HG02840 (cell line): ENCODE measurements at regions not wholly inside any gene's neighbourhood (a gene's known extent, or its start where the extent isn't known, plus 50 kb on each side); places are given as distances from the start of the nearest gene placed in this dataset.
"Not testable (repeated sequence)": the region's sequence is repeated elsewhere in the genome, so short reads cannot be mapped to it uniquely, and the experiment has no call there.

Experiments used
- ATAC-seq: cut with Tn5 transposase; IDR thresholded peaks from one replicate; pipeline ENCODE4 v1.9.1; 2021; ENCODE audit warnings: mild to moderate bottlenecking, moderate library complexity, moderate number of reproducible peaks; ENCODE audit not compliant: unreplicated experiment, low FRiP score

- no peak for ATAC-seq
Observed at GRCh38 chr1:105027838-105028471, 1278.3 kb downstream of the AMY1C start.

- no peak for ATAC-seq
Observed at GRCh38 chr1:105072446-105072845, 1322.7 kb downstream of the AMY1C start.

- no peak for ATAC-seq
Observed at GRCh38 chr1:105072850-105073249, 1323.2 kb downstream of the AMY1C start.

- no peak for ATAC-seq
Observed at GRCh38 chr1:105073660-105074059, 1324.0 kb downstream of the AMY1C start.

GRCh38 chr1:105083611-105084010 is 1333.9 kb downstream of the AMY1C start:
- no peak for ATAC-seq

- ATAC-seq: no peak
Observed at GRCh38 chr1:105087506-105087905, 1337.8 kb downstream of the AMY1C start.

- no peak for ATAC-seq
Observed at GRCh38 chr1:105088166-105088565, 1338.5 kb downstream of the AMY1C start.

- ATAC-seq: not testable (repeated sequence)
Observed at GRCh38 chr1:105093893-105094292, 1344.2 kb downstream of the AMY1C start.

- ATAC-seq: no peak
Observed at GRCh38 chr1:105100102-105100501, 1350.4 kb downstream of the AMY1C start.

GRCh38 chr1:105101261-105101660 is 1351.6 kb downstream of the AMY1C start:
- ATAC-seq: no peak

GRCh38 chr1:105102371-105102770 is 1352.7 kb downstream of the AMY1C start:
- no peak for ATAC-seq

- no peak for ATAC-seq
Observed at GRCh38 chr1:105122041-105122440, 1372.3 kb downstream of the AMY1C start.

- no peak for ATAC-seq
Observed at GRCh38 chr1:105137543-105138457, 1388.1 kb downstream of the AMY1C start.

- no peak for ATAC-seq
Observed at GRCh38 chr1:105138458-105138893, 1388.8 kb downstream of the AMY1C start.

- no peak for ATAC-seq
Observed at GRCh38 chr1:105172788-105173187, 1423.1 kb downstream of the AMY1C start.

GRCh38 chr1:105180789-105181188 is 1431.1 kb downstream of the AMY1C start:
- ATAC-seq: no peak

GRCh38 chr1:105204836-105205371 is 1455.2 kb downstream of the AMY1C start:
- no peak for ATAC-seq

- no peak for ATAC-seq
Observed at GRCh38 chr1:105208581-105208980, 1458.9 kb downstream of the AMY1C start.

GRCh38 chr1:105210747-105211146 is 1461.0 kb downstream of the AMY1C start:
- ATAC-seq: no peak

- no peak for ATAC-seq
Observed at GRCh38 chr1:105231378-105231777, 1481.7 kb downstream of the AMY1C start.

GRCh38 chr1:105243411-105243810 is 1493.7 kb downstream of the AMY1C start:
- ATAC-seq: no peak
